Breast epithelium (tissue), 3 donors: ENCODE measurements at regions not wholly inside any gene's neighbourhood (a gene's known extent, or its start where the extent isn't known, plus 50 kb on each side); places are given as distances from the start of the nearest gene placed in this dataset.

Experiments
- CTCF ChIP-seq, 3 donors: fragments of 450-650 bp; IDR thresholded peaks; one replicate each; pipeline ENCODE4 v1.5.1; 2016 to 2017; ENCODE audit warnings: antibody characterized with exemption in 3 of 3, mild to moderate bottlenecking in 3 of 3, moderate library complexity in 3 of 3
- POLR2A ChIP-seq: fragments of 450-650 bp; IDR thresholded peaks from one replicate; pipeline ENCODE4 v1.6.1; 2016; ENCODE audit warnings: antibody characterized with exemption, mild to moderate bottlenecking, moderate library complexity

GRCh38 chr9:80282766-80283165 lies 711.0 kb downstream of the TLE4 start:
- TF ChIP-seq CTCF (IDR thresholded peaks at IDR 0.05), result no peak
- TF ChIP-seq POLR2A, result no peak
